NT2/D1 (cell line): ENCODE measurements at regions not wholly inside any gene's neighbourhood (a gene's known extent, or its start where the extent isn't known, plus 50 kb on each side); places are given as distances from the start of the nearest gene placed in this dataset.

Experiments used
- DNase-seq: peaks from one replicate; pipeline ENCODE4 v3.0.0-alpha.2; 2011; ENCODE audit warnings: low read depth, low spot score
- H3K27me3 ChIP-seq: 2 replicates; pipeline ENCODE4 v1.6.0; 2011; ENCODE audit warnings: mild to moderate bottlenecking; ENCODE audit not compliant: insufficient read length, insufficient read depth
- H3K36me3 ChIP-seq: 2 replicates; pipeline ENCODE4 v1.6.1; 2011; ENCODE audit warnings: mild to moderate bottlenecking, low read length, mixed read lengths; ENCODE audit not compliant: insufficient read depth, insufficient read length
- H3K4me1 ChIP-seq: 2 replicates; pipeline ENCODE4 v1.5.1; 2011; ENCODE audit not compliant: insufficient read depth, insufficient read length
- H3K4me3 ChIP-seq: 2 replicates; pipeline ENCODE4 v1.5.1; 2011; ENCODE audit warnings: low read depth; ENCODE audit not compliant: insufficient read length
- H3K9ac ChIP-seq: 2 replicates; pipeline ENCODE4 v1.6.0; 2011; ENCODE audit warnings: low read depth; ENCODE audit not compliant: insufficient read length
- H3K9me3 ChIP-seq: 2 replicates; pipeline ENCODE4 v1.5.1; 2011; ENCODE audit warnings: mild to moderate bottlenecking, low read length; ENCODE audit not compliant: insufficient read depth
- SUZ12 ChIP-seq: IDR thresholded peaks from 2 replicates; pipeline ENCODE4 v1.6.1; 2011; ENCODE audit not compliant: insufficient read length, insufficient read depth; ENCODE audit errors: extremely low read depth
- YY1 ChIP-seq: IDR thresholded peaks from 2 replicates; pipeline ENCODE4 v1.6.1; 2011; ENCODE audit not compliant: insufficient read length, insufficient read depth
- ZNF274 ChIP-seq: IDR thresholded peaks from 2 replicates; pipeline ENCODE4 v1.6.1; 2011; ENCODE audit warnings: mild to moderate bottlenecking, low read depth, low read length

DNA sequence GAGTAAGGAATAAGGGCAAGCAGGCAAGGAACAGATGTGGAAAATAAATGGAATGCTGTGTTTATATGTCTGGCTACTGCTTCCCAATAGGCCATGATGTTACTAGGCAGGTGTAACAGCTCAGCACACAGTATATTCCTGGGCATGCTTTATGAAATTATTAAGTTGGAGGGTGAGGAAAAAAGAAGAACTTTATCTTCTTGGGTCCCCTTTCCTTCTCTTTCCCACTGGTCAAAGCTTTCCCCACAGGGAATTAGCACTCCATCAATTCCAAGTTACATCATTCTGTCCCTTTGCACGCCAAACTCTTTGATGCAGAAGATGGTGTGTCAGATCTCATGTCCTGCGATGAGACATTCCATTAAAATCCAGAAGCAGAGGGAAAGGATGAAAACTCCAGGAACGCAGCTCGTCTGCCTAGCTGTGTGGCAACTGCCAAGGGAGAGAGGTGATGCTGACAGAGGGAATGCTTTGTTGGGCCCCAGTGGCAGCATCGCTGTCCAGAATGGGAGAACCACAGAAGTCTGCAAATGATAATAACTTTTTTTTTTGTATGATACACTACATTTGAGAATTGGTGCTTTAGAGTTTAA is 447.3 kb upstream of the ARRDC3 start:
- H3K4me1 ChIP-seq = no peaks in the 10 kb centered on the region
- no peaks in the 10 kb centered on the region for H3K27me3 ChIP-seq
- H3K36me3 ChIP-seq = no peaks in the 10 kb centered on the region
- H3K9me3 ChIP-seq = no peaks in the 10 kb centered on the region
- H3K9ac ChIP-seq = no peak overlapping the region
- H3K4me3 ChIP-seq = no peak overlapping the region
- no peak for TF ChIP-seq ZNF274
- TF ChIP-seq YY1 = no peak
- TF ChIP-seq SUZ12 = no peak
- DNase-seq = no peak

DNA sequence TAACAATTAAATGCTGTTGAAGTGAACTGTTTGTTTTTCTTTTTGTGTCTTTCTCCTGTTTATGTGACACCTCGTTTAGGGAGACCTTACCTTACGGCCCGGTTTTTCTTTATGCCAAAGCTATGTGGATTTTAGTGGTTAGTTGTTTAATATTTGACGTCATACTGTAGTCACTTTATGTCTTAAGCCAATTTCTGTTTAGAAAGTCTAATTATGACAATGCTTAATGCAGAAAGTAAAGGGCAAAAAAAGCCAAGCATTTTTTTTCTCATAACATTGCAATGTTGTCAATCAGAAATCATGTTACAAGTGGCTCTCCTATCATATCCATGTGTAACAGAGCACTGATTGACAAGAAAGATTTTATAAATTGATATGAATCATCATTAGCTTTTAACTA is 442.5 kb upstream of the ARRDC3 start:
- H3K4me3 ChIP-seq = no peak overlapping the region
- TF ChIP-seq SUZ12 (no peak), YY1 (no peak)
- H3K27me3 ChIP-seq = no peaks in the 10 kb centered on the region
- no peak for DNase-seq
- no peaks in the 10 kb centered on the region for H3K9me3 ChIP-seq
- H3K9ac ChIP-seq = no peak overlapping the region
- no peaks in the 10 kb centered on the region for H3K4me1 ChIP-seq
- no peaks in the 10 kb centered on the region for H3K36me3 ChIP-seq

DNA sequence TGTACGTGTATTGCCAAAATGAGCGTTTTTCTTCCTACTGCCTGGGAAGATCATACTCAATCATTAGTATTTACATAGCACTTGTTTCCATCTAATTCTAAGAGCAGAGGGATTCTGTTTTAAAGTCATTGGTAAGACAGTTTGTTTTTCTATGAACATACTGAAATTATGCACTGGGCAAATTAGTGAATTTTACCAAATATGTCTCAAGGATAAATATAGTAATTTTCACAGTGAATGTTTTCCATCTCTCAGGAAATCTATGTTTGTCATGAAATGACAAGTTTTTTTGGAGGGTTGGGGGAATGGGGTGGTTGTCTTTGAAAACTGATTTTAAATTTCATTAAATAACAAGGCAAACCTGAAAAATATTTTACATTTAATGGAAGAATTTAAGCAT is 441.3 kb upstream of the ARRDC3 start:
- H3K36me3 ChIP-seq = no peaks in the 10 kb centered on the region
- H3K9me3 ChIP-seq = no peaks in the 10 kb centered on the region
- H3K27me3 ChIP-seq = no peaks in the 10 kb centered on the region
- no peaks in the 10 kb centered on the region for H3K4me1 ChIP-seq
- TF ChIP-seq ZNF274 = no peak
- TF ChIP-seq SUZ12 = no peak
- TF ChIP-seq YY1 = no peak
- no peak overlapping the region for H3K9ac ChIP-seq
- DNase-seq = no peak
- no peak overlapping the region for H3K4me3 ChIP-seq

DNA sequence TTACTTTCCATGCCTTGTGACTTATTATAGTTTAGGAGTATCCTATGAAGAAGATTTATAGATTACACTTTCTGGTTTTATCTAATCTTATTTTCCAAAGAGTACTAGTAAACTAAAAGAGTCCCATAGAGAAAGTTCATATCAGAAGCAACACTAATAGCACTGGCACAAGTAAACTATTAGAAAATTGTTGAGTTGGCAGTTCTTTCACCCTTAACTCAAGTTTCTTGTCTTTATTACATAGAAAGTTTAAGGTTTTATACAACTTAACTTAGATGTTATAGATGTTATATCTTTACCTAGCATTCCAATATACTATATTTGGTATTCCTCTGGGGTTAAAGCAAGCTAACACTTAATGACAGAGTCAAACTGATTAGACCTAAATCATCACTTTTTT is 437.8 kb upstream of the ARRDC3 start:
- no peak for TF ChIP-seq ZNF274
- TF ChIP-seq YY1 = no peak
- no peak for TF ChIP-seq SUZ12
- Histone ChIP-seq H3K4me1 (no peaks in the 10 kb centered on the region), H3K9me3 (no peaks in the 10 kb centered on the region), H3K4me3 (no peak overlapping the region), H3K27me3 (no peaks in the 10 kb centered on the region), H3K9ac (no peak overlapping the region), H3K36me3 (no peaks in the 10 kb centered on the region)
- no peak for DNase-seq

DNA sequence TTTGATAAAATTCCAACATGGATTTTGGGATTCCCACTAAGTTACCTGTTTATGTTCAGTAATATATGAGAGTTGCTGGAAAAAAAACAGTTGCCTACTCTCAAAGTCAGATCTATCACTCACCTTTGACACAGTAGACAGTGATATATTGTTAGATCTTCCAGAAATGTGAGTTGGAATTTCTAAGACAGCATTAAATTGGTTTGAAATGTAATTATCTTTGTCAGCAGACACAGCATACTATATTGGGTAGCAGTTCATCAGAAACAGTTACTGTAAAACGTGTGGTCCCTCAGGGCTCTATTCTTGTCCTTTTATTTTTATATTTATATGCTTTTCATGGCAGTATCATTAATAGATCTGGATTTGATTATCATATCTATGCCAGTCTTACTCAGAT is 433.6 kb upstream of the ARRDC3 start:
- no peak overlapping the region for H3K4me3 ChIP-seq
- no peak for TF ChIP-seq ZNF274
- TF ChIP-seq YY1 = no peak
- TF ChIP-seq SUZ12 = no peak
- no peak overlapping the region for H3K9ac ChIP-seq
- H3K9me3 ChIP-seq = no peaks in the 10 kb centered on the region
- no peak for DNase-seq
- no peaks in the 10 kb centered on the region for H3K4me1 ChIP-seq
- H3K27me3 ChIP-seq = no peaks in the 10 kb centered on the region
- no peaks in the 10 kb centered on the region for H3K36me3 ChIP-seq

DNA sequence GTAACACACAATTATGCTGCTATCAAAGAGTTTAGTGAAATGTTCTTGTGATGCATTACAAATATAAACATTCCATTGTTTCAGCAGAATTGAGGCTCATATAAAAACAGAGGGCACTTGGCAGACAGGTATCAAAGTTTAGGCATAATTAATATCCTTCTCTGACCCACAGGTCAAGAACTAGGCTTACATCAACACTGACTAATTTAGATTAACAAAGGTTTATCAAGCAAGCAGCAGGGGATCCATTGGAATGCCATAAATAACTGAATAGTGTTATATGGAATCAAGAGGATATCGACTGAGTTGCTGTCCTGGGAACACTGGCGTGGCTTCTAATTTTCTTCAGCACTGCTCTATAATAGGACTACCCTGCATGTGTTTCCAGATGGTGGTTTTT is 414.5 kb upstream of the ARRDC3 start:
- H3K4me1 ChIP-seq = no peaks in the 10 kb centered on the region
- peaks cover 12% of the 10 kb centered on the region; the same call in 1 of the 2 replicates for H3K9me3 ChIP-seq
- DNase-seq = no peak

DNA sequence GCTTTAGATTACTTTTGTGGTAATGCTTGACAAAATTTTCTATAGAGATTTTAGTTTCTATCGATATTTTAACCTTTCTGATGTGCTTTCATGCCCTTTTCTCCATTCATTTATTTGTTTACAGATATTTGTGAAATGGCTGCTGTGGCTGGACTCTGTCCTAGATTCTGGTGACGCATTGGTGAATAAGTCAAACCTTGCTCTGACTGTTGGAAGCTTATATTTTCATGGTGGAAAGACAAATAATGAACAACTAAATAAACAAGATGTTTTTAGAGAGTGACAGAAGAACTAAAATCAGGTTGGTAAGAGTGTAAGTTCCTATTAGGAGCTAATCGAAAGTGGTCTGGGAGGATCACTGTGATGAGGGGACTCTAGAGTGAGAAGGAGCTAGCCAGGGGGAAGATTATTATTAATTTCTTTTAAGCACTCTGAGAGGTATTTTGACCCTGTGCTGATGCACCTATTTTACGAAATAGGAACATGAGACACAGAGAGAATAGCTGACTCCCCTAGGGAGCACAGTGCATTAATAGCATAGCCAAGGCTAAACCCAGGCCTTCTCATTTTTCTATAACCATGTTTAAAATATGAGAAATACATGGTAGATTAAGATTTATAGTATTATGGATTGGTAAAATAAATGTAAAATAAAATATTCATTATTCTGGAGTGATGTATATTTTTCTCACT is 411.9 kb upstream of the ARRDC3 start:
- H3K27me3 ChIP-seq = no peaks in the 10 kb centered on the region
- no peak overlapping the region for H3K9ac ChIP-seq
- no peak overlapping the region for H3K4me3 ChIP-seq
- H3K9me3 ChIP-seq = no peaks in the 10 kb centered on the region
- DNase-seq = no peak
- H3K4me1 ChIP-seq = no peaks in the 10 kb centered on the region
- no peaks in the 10 kb centered on the region for H3K36me3 ChIP-seq
- TF ChIP-seq YY1 (no peak), SUZ12 (no peak), ZNF274 (no peak)

More for the DNA sequence above, 414.5 kb upstream of the ARRDC3 start:
- Histone ChIP-seq H3K36me3 (no peaks in the 10 kb centered on the region), H3K4me3 (no peak overlapping the region), H3K27me3 (no peaks in the 10 kb centered on the region), H3K9ac (no peak overlapping the region)
- no peak for TF ChIP-seq ZNF274
- no peak for TF ChIP-seq SUZ12
- no peak for TF ChIP-seq YY1
